Psoas muscle (tissue), 7 donors: ENCODE measurements at regions not wholly inside any gene's neighbourhood (a gene's known extent, or its start where the extent isn't known, plus 50 kb on each side); places are given as distances from the start of the nearest gene placed in this dataset.

Experiments
- ATAC-seq, 4 donors: fragments of 200-7000 bp; cut with Tn5 transposase; one replicate each; pipeline ENCODE4 v1.9.1; 2020; ENCODE audit warnings: moderate library complexity in 3 of 4, mild to moderate bottlenecking in 2 of 4
- DNase-seq, 2 donors: peaks; one replicate each; pipeline ENCODE4 v3.0.0-alpha.2; 2020
- H3K27ac ChIP-seq: fragments of 200-600 bp; one replicate; pipeline ENCODE4 v1.8.0; 2022
- H3K27me3 ChIP-seq, 3 donors: fragments of 200-600 bp in 1 of 3; one replicate each; pipeline versions ENCODE4 v1.6.1 to v1.8.0; 2013 to 2022; ENCODE audit warnings: low read length in 2 of 3, mild to moderate bottlenecking in 2 of 3, moderate library complexity in 1 of 3; ENCODE audit not compliant: insufficient read depth in 3 of 3
- H3K36me3 ChIP-seq, 2 donors: fragments of 200-600 bp in 1 of 2; one replicate each; pipeline versions ENCODE4 v1.6.1 to v1.8.0; 2013 to 2022; ENCODE audit warnings: low read depth in 1 of 2, mild to moderate bottlenecking in 1 of 2, moderate library complexity in 1 of 2; ENCODE audit not compliant: insufficient read depth in 1 of 2
- H3K4me1 ChIP-seq: fragments of 200-600 bp; one replicate; pipeline ENCODE4 v1.8.0; 2022
- H3K4me3 ChIP-seq: fragments of 200-600 bp; one replicate; pipeline ENCODE4 v1.8.0; 2022; ENCODE audit warnings: mild to moderate bottlenecking
- H3K9me3 ChIP-seq: fragments of 200-600 bp; one replicate; pipeline ENCODE4 v1.8.0; 2022
- CTCF ChIP-seq: fragments of 200-600 bp; IDR thresholded peaks from one replicate; pipeline ENCODE4 v1.8.0; 2022; ENCODE audit warnings: antibody characterized with exemption
- WGBS, 3 donors: extraction: QIAGEN DNeasy Blood & Tissue Kit; methylation state at CpG; one replicate each; pipeline versions ENCODE4 v1.1.6 to v1.1.7; 2013; 5-methylcytosine and 5-hydroxymethylcytosine counted together
- intact Hi-C, 2 donors: fragments of 100-400 bp; cut with DNase I; formaldehyde crosslinking; loops; one replicate each; pipeline versions ENCODE4 v1.11.0 to v1.14.2; 2022
- donor health status: healthy with polysubstance abuse.
- donor health status: DM: no; HTN: no; CAD: no; lungs with moderate emphysema.
- donor health status: Bipolar disorder and iron deficiency.
- donor health status: healthy.
- donor health status: DM: yes; HTN: yes; CAD: no.
- donor health status: DM: no; HTN: no; CAD: no.
- donor health status: DM: yes; HTN: yes; CAD: no.

DNA sequence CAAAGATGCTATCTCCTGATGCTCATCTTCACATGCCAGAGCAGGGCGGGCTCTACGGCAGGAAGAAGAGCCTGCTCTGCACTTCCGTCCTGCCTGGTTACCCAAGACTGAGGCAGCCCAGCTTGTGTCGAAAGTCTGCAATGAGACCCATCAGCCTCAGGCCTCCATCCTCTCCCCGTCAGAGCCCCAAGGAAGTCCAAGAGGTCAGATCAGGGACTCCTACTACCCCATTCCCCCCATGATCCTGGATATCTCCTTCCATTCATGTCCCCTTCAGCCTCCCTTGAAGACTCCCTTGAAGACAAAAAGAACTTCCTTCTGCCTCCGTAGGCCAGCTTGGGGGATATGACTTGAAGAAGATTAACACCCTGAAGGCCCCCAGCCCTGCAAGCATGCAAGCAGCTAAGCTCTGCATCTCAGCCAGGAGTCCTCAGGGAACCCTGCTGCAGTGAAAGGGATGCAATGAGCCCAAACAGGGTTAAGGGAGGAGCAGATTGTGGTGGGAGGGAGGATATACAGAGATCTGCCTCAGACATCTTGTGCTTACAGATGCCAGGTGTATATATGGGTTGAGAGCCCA lies 85.6 kb downstream of the TRIM29 start:
- H3K4me3 ChIP-seq: no peak overlapping the region
- no peaks in the 10 kb centered on the region for H3K36me3 ChIP-seq
- WGBS, 3 donors: 91 to 93% (median 92%) methylated on average over 6 of the region's 6 CpGs
- intact Hi-C loops: no loop called here
- H3K4me1 ChIP-seq: no peaks in the 10 kb centered on the region
- ATAC-seq: no peak
- DNase-seq: no peak
- H3K27ac ChIP-seq: no peak overlapping the region
- TF ChIP-seq CTCF: no peak
- H3K27me3 ChIP-seq: peaks cover 0 to 5% (median 2%) of the 10 kb centered on the region in 3 donors
- H3K9me3 ChIP-seq: peaks cover 9% of the 10 kb centered on the region

- 60 to 77% (median 71%) methylated on average over 1 of the region's 1 CpG for WGBS, 3 donors
- no peak for TF ChIP-seq CTCF
- ATAC-seq: no peak
- Histone ChIP-seq H3K27me3 (no peaks in the 10 kb centered on the region), H3K4me3 (no peak overlapping the region), H3K9me3 (peaks cover 17% of the 10 kb centered on the region), H3K36me3 (no peaks in the 10 kb centered on the region), H3K4me1 (no peaks in the 10 kb centered on the region), H3K27ac (no peak overlapping the region)
- intact Hi-C loops: no loop called here
- no peak for DNase-seq
Observed at GRCh38 chr11:120044011-120044675, 93.8 kb downstream of the TRIM29 start.

DNA sequence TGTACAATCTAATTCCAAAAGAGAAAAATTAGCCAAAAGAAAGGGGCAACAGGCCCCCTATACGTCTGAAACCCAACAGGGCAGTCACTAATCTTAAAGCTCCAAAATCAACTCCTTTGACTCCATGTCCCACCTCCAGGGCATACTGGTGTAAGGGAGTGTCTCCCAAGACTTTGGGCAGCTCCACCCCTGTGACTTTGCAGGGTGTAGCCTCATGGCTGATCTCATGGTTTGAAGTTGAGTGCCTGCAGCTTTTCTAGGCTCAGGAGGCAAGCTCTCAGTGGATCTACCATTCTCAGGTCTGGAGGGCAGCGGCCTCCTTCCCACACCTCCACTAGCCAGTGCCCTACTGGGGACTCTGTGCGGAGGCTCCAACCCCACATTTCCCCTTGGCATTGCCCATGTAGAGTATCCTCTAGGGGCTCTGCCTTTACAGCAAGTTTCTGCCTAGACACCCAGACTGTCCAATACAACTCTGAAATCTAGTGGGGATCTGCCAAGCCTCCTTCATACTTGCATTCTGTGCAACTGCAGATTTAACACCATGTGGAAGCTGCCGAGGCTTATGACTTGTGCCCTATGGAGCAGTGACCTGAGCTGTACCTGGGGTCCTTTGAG lies 94.5 kb downstream of the TRIM29 start:
- Histone ChIP-seq H3K4me1 (no peaks in the 10 kb centered on the region), H3K9me3 (peaks cover 17% of the 10 kb centered on the region), H3K4me3 (no peak overlapping the region), H3K36me3 (no peaks in the 10 kb centered on the region), H3K27me3 (no peaks in the 10 kb centered on the region), H3K27ac (no peak overlapping the region)
- ATAC-seq (no peak), DNase-seq (no peak)
- no peak for TF ChIP-seq CTCF
- intact Hi-C loops: no loop called here
- 78 to 90% (median 83%) methylated on average over 4 of the region's 4 CpGs for WGBS, 3 donors

GRCh38 chr11:120041625-120042024 lies 96.3 kb downstream of the TRIM29 start:
- ATAC-seq (no peak), DNase-seq (no peak)
- Histone ChIP-seq H3K27me3 (no peaks in the 10 kb centered on the region), H3K4me3 (no peak overlapping the region), H3K27ac (no peak overlapping the region), H3K4me1 (no peaks in the 10 kb centered on the region), H3K36me3 (no peaks in the 10 kb centered on the region), H3K9me3 (peaks cover 2% of the 10 kb centered on the region)
- no peak for TF ChIP-seq CTCF
- WGBS, 3 donors: 97 to 100% (median 98%) methylated on average over 2 of the region's 2 CpGs
- intact Hi-C loops: no loop called here
